GM23338 (cell line): ENCODE measurements at regions not wholly inside any gene's neighbourhood (a gene's known extent, or its start where the extent isn't known, plus 50 kb on each side); places are given as distances from the start of the nearest gene placed in this dataset.

ENCODE experiments used
- ATAC-seq: fragments of 200-7000 bp; cut with Tn5 transposase; 3 replicates; pipeline ENCODE4 v1.9.1; 2020
- DNase-seq: peaks from one replicate; pipeline ENCODE4 v3.0.0-alpha.2; 2015; ENCODE audit warnings: low spot score
- H2AFZ ChIP-seq: fragments of 200-600 bp; sonication (generic); 2 replicates; pipeline ENCODE4 v1.8.0; 2016; ENCODE audit warnings: antibody characterized with exemption, mild to moderate bottlenecking, moderate library complexity
- H3F3A ChIP-seq: fragments of 200-600 bp; sonication (generic); replicated peaks from 2 replicates; pipeline ENCODE4 v1.8.0; 2017; ENCODE audit warnings: antibody characterized with exemption, mixed run types, low read depth
- H3K27ac ChIP-seq: fragments of 200-600 bp; sonication (generic); 2 replicates; pipeline ENCODE4 v1.6.1; 2016; ENCODE audit warnings: low read depth
- H3K27me3 ChIP-seq: fragments of 200-600 bp; sonication (generic); 2 replicates; pipeline ENCODE4 v1.8.0; 2016; ENCODE audit warnings: mild to moderate bottlenecking, mixed run types, moderate library complexity; ENCODE audit not compliant: insufficient read depth
- H3K36me3 ChIP-seq: fragments of 200-600 bp; sonication (generic); 2 replicates; pipeline ENCODE4 v1.8.0; 2016; ENCODE audit warnings: mild to moderate bottlenecking; ENCODE audit not compliant: insufficient read depth
- H3K4me1 ChIP-seq: fragments of 200-600 bp; sonication (generic); 2 replicates; pipeline ENCODE4 v1.8.0; 2016; ENCODE audit warnings: mild to moderate bottlenecking, moderate library complexity; ENCODE audit not compliant: insufficient read depth
- H3K4me2 ChIP-seq: fragments of 200-600 bp; sonication (generic); 2 replicates; pipeline ENCODE4 v1.7.1; 2017; ENCODE audit warnings: mixed run types
- H3K4me3 ChIP-seq: fragments of 200-600 bp; sonication (generic); 2 replicates; pipeline ENCODE4 v1.6.1; 2016; ENCODE audit warnings: mixed run types
- H3K79me2 ChIP-seq: fragments of 200-600 bp; sonication (generic); replicated peaks from 2 replicates; pipeline ENCODE4 v1.8.0; 2017; ENCODE audit warnings: mild to moderate bottlenecking; ENCODE audit not compliant: insufficient read depth
- H3K9me2 ChIP-seq: fragments of 200-600 bp; sonication (generic); 2 replicates; pipeline ENCODE4 v1.8.0; 2017; ENCODE audit not compliant: insufficient read depth
- H4K20me1 ChIP-seq: fragments of 200-600 bp; sonication (generic); replicated peaks from 2 replicates; pipeline ENCODE4 v1.8.0; 2017; ENCODE audit warnings: mild to moderate bottlenecking; ENCODE audit not compliant: insufficient read depth
- H3K27ac Mint-ChIP-seq: 2 replicates; pipeline ENCODE4 v1.8.0; 2020; ENCODE audit warnings: inconsistent platforms, mild to moderate bottlenecking, moderate library complexity, mixed read lengths
- H3K27me3 Mint-ChIP-seq: 3 replicates; pipeline ENCODE4 v1.8.0; 2022; ENCODE audit warnings: low read depth, mild to moderate bottlenecking, moderate library complexity, mixed read lengths, inconsistent platforms; ENCODE audit not compliant: insufficient read depth, poor library complexity
- H3K36me3 Mint-ChIP-seq: 3 replicates; pipeline ENCODE4 v1.8.0; 2021; ENCODE audit warnings: low read depth, mild to moderate bottlenecking, inconsistent platforms, moderate library complexity, mixed read lengths
- H3K4me1 Mint-ChIP-seq: 3 replicates; pipeline ENCODE4 v1.8.0; 2020; ENCODE audit warnings: mild to moderate bottlenecking, inconsistent platforms, mixed read lengths
- H3K4me3 Mint-ChIP-seq: 3 replicates; pipeline ENCODE4 v1.8.0; 2021; ENCODE audit warnings: moderate library complexity, mild to moderate bottlenecking, inconsistent platforms, mixed read lengths
- H3K9me3 Mint-ChIP-seq: 3 replicates; pipeline ENCODE4 v1.8.0; 2020; ENCODE audit warnings: moderate library complexity, mild to moderate bottlenecking, inconsistent platforms, mixed read lengths
- EZH2phosphoT487 ChIP-seq: fragments of 200-600 bp; sonication (generic); IDR thresholded peaks from one replicate; pipeline ENCODE4 v1.8.1; 2018; ENCODE audit warnings: antibody characterized with exemption; ENCODE audit not compliant: unreplicated experiment
- JUNB ChIP-seq: IDR thresholded peaks from one replicate; pipeline ENCODE4 v1.6.1; 2016; ENCODE audit warnings: antibody characterized with exemption; ENCODE audit not compliant: unreplicated experiment
- NANOG ChIP-seq: IDR thresholded peaks from 2 replicates; pipeline ENCODE4 v1.6.1; 2016; ENCODE audit warnings: antibody characterized with exemption, borderline replicate concordance
- POLR2AphosphoS5 ChIP-seq: IDR thresholded peaks from 2 replicates; pipeline ENCODE4 v1.6.1; 2016; ENCODE audit warnings: antibody characterized with exemption, low read depth
- ZNF114 ChIP-seq: fragments of 250-450 bp; sonication (Bioruptor Pico); IDR thresholded peaks from 2 replicates; pipeline ENCODE4 v1.5.0; 2020; ENCODE audit warnings: mild to moderate bottlenecking, moderate library complexity
- TF ChIP-seq, protein P1 (sequence below): IDR thresholded peaks from 2 replicates; pipeline ENCODE4 v1.6.1; 2016; ENCODE audit warnings: antibody characterized with exemption
- TF ChIP-seq, protein P2 (sequence below): fragments of 250-450 bp; sonication (Bioruptor Pico); IDR thresholded peaks from 2 replicates; pipeline ENCODE4 v1.5.0; 2020; ENCODE audit warnings: mild to moderate bottlenecking, moderate library complexity
- TF ChIP-seq, protein P3 (sequence below): IDR thresholded peaks from one replicate; pipeline ENCODE4 v1.6.1; 2018; ENCODE audit warnings: antibody characterized with exemption; ENCODE audit not compliant: unreplicated experiment
- TF ChIP-seq, protein P4 (sequence below), 2 experiments: fragments of 200-600 bp in 1 of 2; sonication (generic) in 1 of 2; conservative IDR thresholded peaks; 2 replicates each; pipeline versions ENCODE4 v1.5.1 to v1.6.1; 2016 to 2017; ENCODE audit warnings: antibody characterized with exemption in 2 of 2, low read depth in 2 of 2, mild to moderate bottlenecking in 2 of 2, moderate library complexity in 1 of 2

DNA sequence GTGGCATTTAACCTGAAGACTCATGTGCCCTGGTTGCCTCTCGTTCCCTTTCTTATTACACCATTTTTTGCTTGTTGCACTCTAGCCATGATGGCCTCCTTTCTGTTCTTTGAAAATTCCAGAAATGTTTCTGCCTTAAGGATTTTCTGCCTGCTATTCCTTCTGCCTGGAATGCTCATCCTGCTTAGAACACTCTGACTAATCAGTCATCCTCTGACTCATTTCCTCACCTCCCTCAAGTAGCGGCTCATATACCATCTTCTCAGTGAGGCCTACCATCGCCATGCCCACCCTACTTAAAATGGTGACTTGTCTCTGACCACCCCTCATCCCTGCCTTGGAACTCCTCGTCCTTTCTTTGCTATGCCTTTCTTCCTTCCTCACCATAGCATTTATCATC is 68.8 kb downstream of the KIF4B start:
- H3K9me2 ChIP-seq, result peaks cover 4% of the 10 kb centered on the region; the same call in 1 of the 2 replicates
- H3K4me2 ChIP-seq, result no peak overlapping the region
- ATAC-seq (no peak), DNase-seq (no peak)
- no peaks in the 10 kb centered on the region for H3K79me2 ChIP-seq
- H3K27ac ChIP-seq, result no peak overlapping the region
- no peaks in the 10 kb centered on the region for H3F3A ChIP-seq
- H3K36me3 ChIP-seq, result no peaks in the 10 kb centered on the region
- Mint-ChIP-seq H3K27me3 (peaks cover 1% of the 10 kb centered on the region), H3K36me3 (no peaks in the 10 kb centered on the region), H3K27ac (no peak overlapping the region), H3K4me3 (no peak overlapping the region), H3K9me3 (no peaks in the 10 kb centered on the region), H3K4me1 (peaks cover 8% of the 10 kb centered on the region; the same call in 2 of the 3 replicates)
- no peaks in the 10 kb centered on the region for H3K27me3 ChIP-seq
- no peaks in the 10 kb centered on the region; the same call in 1 of the 2 replicates for H4K20me1 ChIP-seq
- TF ChIP-seq, protein P1, sequence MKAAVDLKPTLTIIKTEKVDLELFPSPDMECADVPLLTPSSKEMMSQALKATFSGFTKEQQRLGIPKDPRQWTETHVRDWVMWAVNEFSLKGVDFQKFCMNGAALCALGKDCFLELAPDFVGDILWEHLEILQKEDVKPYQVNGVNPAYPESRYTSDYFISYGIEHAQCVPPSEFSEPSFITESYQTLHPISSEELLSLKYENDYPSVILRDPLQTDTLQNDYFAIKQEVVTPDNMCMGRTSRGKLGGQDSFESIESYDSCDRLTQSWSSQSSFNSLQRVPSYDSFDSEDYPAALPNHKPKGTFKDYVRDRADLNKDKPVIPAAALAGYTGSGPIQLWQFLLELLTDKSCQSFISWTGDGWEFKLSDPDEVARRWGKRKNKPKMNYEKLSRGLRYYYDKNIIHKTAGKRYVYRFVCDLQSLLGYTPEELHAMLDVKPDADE, result no peak
- TF ChIP-seq ZNF114, result no peak
- TF ChIP-seq, protein P2, sequence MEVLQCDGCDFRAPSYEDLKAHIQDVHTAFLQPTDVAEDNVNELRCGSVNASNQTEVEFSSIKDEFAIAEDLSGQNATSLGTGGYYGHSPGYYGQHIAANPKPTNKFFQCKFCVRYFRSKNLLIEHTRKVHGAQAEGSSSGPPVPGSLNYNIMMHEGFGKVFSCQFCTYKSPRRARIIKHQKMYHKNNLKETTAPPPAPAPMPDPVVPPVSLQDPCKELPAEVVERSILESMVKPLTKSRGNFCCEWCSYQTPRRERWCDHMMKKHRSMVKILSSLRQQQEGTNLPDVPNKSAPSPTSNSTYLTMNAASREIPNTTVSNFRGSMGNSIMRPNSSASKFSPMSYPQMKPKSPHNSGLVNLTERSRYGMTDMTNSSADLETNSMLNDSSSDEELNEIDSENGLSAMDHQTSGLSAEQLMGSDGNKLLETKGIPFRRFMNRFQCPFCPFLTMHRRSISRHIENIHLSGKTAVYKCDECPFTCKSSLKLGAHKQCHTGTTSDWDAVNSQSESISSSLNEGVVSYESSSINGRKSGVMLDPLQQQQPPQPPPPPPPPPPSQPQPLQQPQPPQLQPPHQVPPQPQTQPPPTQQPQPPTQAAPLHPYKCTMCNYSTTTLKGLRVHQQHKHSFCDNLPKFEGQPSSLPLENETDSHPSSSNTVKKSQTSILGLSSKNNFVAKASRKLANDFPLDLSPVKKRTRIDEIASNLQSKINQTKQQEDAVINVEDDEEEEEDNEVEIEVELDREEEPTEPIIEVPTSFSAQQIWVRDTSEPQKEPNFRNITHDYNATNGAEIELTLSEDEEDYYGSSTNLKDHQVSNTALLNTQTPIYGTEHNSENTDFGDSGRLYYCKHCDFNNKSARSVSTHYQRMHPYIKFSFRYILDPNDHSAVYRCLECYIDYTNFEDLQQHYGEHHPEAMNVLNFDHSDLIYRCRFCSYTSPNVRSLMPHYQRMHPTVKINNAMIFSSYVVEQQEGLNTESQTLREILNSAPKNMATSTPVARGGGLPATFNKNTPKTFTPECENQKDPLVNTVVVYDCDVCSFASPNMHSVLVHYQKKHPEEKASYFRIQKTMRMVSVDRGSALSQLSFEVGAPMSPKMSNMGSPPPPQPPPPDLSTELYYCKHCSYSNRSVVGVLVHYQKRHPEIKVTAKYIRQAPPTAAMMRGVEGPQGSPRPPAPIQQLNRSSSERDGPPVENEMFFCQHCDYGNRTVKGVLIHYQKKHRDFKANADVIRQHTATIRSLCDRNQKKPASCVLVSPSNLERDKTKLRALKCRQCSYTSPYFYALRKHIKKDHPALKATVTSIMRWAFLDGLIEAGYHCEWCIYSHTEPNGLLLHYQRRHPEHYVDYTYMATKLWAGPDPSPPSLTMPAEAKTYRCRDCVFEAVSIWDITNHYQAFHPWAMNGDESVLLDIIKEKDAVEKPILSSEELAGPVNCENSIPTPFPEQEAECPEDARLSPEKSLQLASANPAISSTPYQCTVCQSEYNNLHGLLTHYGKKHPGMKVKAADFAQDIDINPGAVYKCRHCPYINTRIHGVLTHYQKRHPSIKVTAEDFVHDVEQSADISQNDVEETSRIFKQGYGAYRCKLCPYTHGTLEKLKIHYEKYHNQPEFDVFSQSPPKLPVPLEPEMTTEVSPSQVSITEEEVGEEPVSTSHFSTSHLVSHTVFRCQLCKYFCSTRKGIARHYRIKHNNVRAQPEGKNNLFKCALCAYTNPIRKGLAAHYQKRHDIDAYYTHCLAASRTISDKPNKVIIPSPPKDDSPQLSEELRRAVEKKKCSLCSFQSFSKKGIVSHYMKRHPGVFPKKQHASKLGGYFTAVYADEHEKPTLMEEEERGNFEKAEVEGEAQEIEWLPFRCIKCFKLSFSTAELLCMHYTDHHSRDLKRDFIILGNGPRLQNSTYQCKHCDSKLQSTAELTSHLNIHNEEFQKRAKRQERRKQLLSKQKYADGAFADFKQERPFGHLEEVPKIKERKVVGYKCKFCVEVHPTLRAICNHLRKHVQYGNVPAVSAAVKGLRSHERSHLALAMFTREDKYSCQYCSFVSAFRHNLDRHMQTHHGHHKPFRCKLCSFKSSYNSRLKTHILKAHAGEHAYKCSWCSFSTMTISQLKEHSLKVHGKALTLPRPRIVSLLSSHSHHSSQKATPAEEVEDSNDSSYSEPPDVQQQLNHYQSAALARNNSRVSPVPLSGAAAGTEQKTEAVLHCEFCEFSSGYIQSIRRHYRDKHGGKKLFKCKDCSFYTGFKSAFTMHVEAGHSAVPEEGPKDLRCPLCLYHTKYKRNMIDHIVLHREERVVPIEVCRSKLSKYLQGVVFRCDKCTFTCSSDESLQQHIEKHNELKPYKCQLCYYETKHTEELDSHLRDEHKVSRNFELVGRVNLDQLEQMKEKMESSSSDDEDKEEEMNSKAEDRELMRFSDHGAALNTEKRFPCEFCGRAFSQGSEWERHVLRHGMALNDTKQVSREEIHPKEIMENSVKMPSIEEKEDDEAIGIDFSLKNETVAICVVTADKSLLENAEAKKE (CRISPR knock-in tag), result no peak
- no peak for TF ChIP-seq POLR2AphosphoS5
- TF ChIP-seq, protein P3, sequence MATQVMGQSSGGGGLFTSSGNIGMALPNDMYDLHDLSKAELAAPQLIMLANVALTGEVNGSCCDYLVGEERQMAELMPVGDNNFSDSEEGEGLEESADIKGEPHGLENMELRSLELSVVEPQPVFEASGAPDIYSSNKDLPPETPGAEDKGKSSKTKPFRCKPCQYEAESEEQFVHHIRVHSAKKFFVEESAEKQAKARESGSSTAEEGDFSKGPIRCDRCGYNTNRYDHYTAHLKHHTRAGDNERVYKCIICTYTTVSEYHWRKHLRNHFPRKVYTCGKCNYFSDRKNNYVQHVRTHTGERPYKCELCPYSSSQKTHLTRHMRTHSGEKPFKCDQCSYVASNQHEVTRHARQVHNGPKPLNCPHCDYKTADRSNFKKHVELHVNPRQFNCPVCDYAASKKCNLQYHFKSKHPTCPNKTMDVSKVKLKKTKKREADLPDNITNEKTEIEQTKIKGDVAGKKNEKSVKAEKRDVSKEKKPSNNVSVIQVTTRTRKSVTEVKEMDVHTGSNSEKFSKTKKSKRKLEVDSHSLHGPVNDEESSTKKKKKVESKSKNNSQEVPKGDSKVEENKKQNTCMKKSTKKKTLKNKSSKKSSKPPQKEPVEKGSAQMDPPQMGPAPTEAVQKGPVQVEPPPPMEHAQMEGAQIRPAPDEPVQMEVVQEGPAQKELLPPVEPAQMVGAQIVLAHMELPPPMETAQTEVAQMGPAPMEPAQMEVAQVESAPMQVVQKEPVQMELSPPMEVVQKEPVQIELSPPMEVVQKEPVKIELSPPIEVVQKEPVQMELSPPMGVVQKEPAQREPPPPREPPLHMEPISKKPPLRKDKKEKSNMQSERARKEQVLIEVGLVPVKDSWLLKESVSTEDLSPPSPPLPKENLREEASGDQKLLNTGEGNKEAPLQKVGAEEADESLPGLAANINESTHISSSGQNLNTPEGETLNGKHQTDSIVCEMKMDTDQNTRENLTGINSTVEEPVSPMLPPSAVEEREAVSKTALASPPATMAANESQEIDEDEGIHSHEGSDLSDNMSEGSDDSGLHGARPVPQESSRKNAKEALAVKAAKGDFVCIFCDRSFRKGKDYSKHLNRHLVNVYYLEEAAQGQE, result no peak
- no peak for TF ChIP-seq EZH2phosphoT487
- TF ChIP-seq, protein P4, sequence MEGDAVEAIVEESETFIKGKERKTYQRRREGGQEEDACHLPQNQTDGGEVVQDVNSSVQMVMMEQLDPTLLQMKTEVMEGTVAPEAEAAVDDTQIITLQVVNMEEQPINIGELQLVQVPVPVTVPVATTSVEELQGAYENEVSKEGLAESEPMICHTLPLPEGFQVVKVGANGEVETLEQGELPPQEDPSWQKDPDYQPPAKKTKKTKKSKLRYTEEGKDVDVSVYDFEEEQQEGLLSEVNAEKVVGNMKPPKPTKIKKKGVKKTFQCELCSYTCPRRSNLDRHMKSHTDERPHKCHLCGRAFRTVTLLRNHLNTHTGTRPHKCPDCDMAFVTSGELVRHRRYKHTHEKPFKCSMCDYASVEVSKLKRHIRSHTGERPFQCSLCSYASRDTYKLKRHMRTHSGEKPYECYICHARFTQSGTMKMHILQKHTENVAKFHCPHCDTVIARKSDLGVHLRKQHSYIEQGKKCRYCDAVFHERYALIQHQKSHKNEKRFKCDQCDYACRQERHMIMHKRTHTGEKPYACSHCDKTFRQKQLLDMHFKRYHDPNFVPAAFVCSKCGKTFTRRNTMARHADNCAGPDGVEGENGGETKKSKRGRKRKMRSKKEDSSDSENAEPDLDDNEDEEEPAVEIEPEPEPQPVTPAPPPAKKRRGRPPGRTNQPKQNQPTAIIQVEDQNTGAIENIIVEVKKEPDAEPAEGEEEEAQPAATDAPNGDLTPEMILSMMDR (conservative IDR thresholded peaks at IDR 0.05; ENCODE audit: low read depth in 2 of 2), result no peak
- no peak for TF ChIP-seq JUNB
- no peak for TF ChIP-seq NANOG
- H3K4me3 ChIP-seq, result no peak overlapping the region
- no peaks in the 10 kb centered on the region; the same call in 1 of the 2 replicates for H3K4me1 ChIP-seq
- H2AFZ ChIP-seq, result no peak overlapping the region
